SK-N-SH (cell line): ENCODE measurements at regions not wholly inside any gene's neighbourhood (a gene's known extent, or its start where the extent isn't known, plus 50 kb on each side); places are given as distances from the start of the nearest gene placed in this dataset.

Experiments used
- CTCF ChIA-PET: fragments of 300-600, 350-600 bp; formaldehyde crosslinking; extraction: SDS; loops from one replicate; lab custom pipeline; 2021; lab: Yijun Ruan, JAX
- POLR2A ChIA-PET: fragments of 350-600 bp; sonication (Branson Sonifier 250); formaldehyde crosslinking; extraction: SDS; loops from one replicate; lab custom pipeline; 2020; ENCODE audit warnings: antibody characterized with exemption, inconsistent platforms; lab: Yijun Ruan, JAX
- DNase-seq: peaks from one replicate; pipeline ENCODE4 v3.0.0; 2012
- H2AFZ ChIP-seq: fragments of 200-600 bp; sonication (generic); 2 replicates; pipeline ENCODE4 v1.8.1; 2016; ENCODE audit warnings: antibody characterized with exemption, mild to moderate bottlenecking, low read depth
- H3F3A ChIP-seq: fragments of 200-600 bp; sonication (generic); replicated peaks from 2 replicates; pipeline ENCODE3; 2016; ENCODE audit warnings: antibody characterized with exemption, mild to moderate bottlenecking; ENCODE audit not compliant: insufficient read depth
- H3K27ac ChIP-seq, 2 experiments: fragments of 200-500 bp in 1 of 2; fragments of 200-600 bp in 1 of 2; sonication (Bioruptor generic) in 1 of 2; sonication (generic), shearing (Covaris generic) in 1 of 2; 2 replicates each; pipeline versions ENCODE4 v1.5.1 to v1.6.1; 2014 to 2016; ENCODE audit warnings: low read depth in 2 of 2, inconsistent platforms in 1 of 2, low read length in 1 of 2, mild to moderate bottlenecking in 1 of 2, mixed read lengths in 1 of 2
- H3K27me3 ChIP-seq: fragments of 200-600 bp; sonication (generic), shearing (Covaris generic); 2 replicates; pipeline ENCODE4 v1.6.1; 2016; ENCODE audit warnings: mixed run types; ENCODE audit not compliant: insufficient read depth
- H3K36me3 ChIP-seq, 2 experiments: fragments of 200-500 bp in 1 of 2; fragments of 200-600 bp in 1 of 2; sonication (Bioruptor generic) in 1 of 2; sonication (generic) in 1 of 2; replicated peaks in 1 of 2; 2 replicates each; pipeline versions ENCODE3 to v1.5.1; 2014 to 2016; ENCODE audit warnings: low read length in 1 of 2, mild to moderate bottlenecking in 1 of 2; ENCODE audit not compliant: insufficient read depth in 2 of 2, control insufficient read depth in 1 of 2
- H3K4me1 ChIP-seq, 2 experiments: fragments of 200-500 bp in 1 of 2; fragments of 200-600 bp in 1 of 2; sonication (Bioruptor generic) in 1 of 2; sonication (generic), shearing (Covaris generic) in 1 of 2; 2 replicates each; pipeline versions ENCODE4 v1.5.1 to v1.6.1; 2014 to 2016; ENCODE audit warnings: low read depth in 1 of 2, low read length in 1 of 2, mixed run types in 1 of 2; ENCODE audit not compliant: insufficient read depth in 2 of 2, control insufficient read depth in 1 of 2
- H3K4me2 ChIP-seq: fragments of 200-600 bp; sonication (generic), shearing (Covaris generic); 2 replicates; pipeline ENCODE4 v1.6.1; 2017; ENCODE audit warnings: mixed run types
- H3K4me3 ChIP-seq, 2 experiments: fragments of 200-500 bp in 1 of 2; fragments of 200-600 bp in 1 of 2; sonication (Bioruptor generic) in 1 of 2; sonication (generic), shearing (Covaris generic) in 1 of 2; 2 replicates each; pipeline versions ENCODE4 v1.5.1 to v1.8.1; 2014 to 2016; ENCODE audit warnings: low read depth in 2 of 2, inconsistent platforms in 1 of 2, low read length in 1 of 2, mild to moderate bottlenecking in 1 of 2, mixed read lengths in 1 of 2, moderate library complexity in 1 of 2
- H3K79me2 ChIP-seq: fragments of 200-600 bp; sonication (generic); 2 replicates; pipeline ENCODE4 v1.8.1; 2017; ENCODE audit warnings: mild to moderate bottlenecking; ENCODE audit not compliant: insufficient read depth
- H3K9ac ChIP-seq: fragments of 200-600 bp; sonication (generic); 2 replicates; pipeline ENCODE4 v1.6.1; 2017; ENCODE audit warnings: mixed run types
- H3K9me2 ChIP-seq: fragments of 200-600 bp; sonication (generic); 2 replicates; pipeline ENCODE4 v1.6.1; 2017; ENCODE audit warnings: mixed run types
- H3K9me3 ChIP-seq: fragments of 200-600 bp; sonication (generic); 2 replicates; pipeline ENCODE4 v1.6.1; 2017; ENCODE audit warnings: mixed run types, mild to moderate bottlenecking, moderate library complexity
- H4K20me1 ChIP-seq: fragments of 200-600 bp; sonication (generic); 2 replicates; pipeline ENCODE4 v1.6.1; 2017; ENCODE audit warnings: mild to moderate bottlenecking, mixed run types; ENCODE audit not compliant: insufficient read depth
- ELF1 ChIP-seq: IDR thresholded peaks from 2 replicates; pipeline ENCODE4 v1.4.0; 2012
- EP300 ChIP-seq, 2 experiments: IDR thresholded peaks; 2 replicates each; pipeline versions ENCODE4 v1.4.0 to v1.6.1; 2012; ENCODE audit warnings: borderline replicate concordance in 1 of 2, low read depth in 1 of 2, low read length in 1 of 2
- EZH2phosphoT487 ChIP-seq: fragments of 200-600 bp; sonication (generic); IDR thresholded peaks from 2 replicates; pipeline ENCODE4 v1.6.1; 2017; ENCODE audit warnings: low read depth, mixed run types, mild to moderate bottlenecking, antibody characterized with exemption, moderate library complexity, borderline replicate concordance
- FOSL2 ChIP-seq: IDR thresholded peaks from 2 replicates; pipeline ENCODE4 v1.4.0; 2012; ENCODE audit warnings: low read depth, mild to moderate bottlenecking, moderate library complexity, borderline replicate concordance
- FOXJ3 ChIP-seq: sonication (generic); formaldehyde crosslinking; IDR thresholded peaks from 2 replicates; pipeline ENCODE4 v1.5.1; 2020; ENCODE audit warnings: mild to moderate bottlenecking, missing genetic modification reagents
- GABPA ChIP-seq: IDR thresholded peaks from 2 replicates; pipeline ENCODE4 v1.4.0; 2012; ENCODE audit warnings: low read depth, mild to moderate bottlenecking
- GATA2 ChIP-seq: sonication (generic); formaldehyde crosslinking; IDR thresholded peaks from 2 replicates; pipeline ENCODE4 v1.5.0; 2020; ENCODE audit warnings: mild to moderate bottlenecking, missing genetic modification reagents
- JUND ChIP-seq: IDR thresholded peaks from 2 replicates; pipeline ENCODE4 v1.4.0; 2012
- MEF2A ChIP-seq: IDR thresholded peaks from 2 replicates; pipeline ENCODE4 v1.4.0; 2012; ENCODE audit warnings: low read depth, borderline replicate concordance
- POLR2AphosphoS5 ChIP-seq: IDR thresholded peaks from 2 replicates; pipeline ENCODE4 v1.6.1; 2012; ENCODE audit warnings: low read depth, low read length
- RXRA ChIP-seq: IDR thresholded peaks from 2 replicates; pipeline ENCODE4 v1.4.0; 2012; ENCODE audit warnings: low read depth, mild to moderate bottlenecking, borderline replicate concordance
- SIN3A ChIP-seq: IDR thresholded peaks from 2 replicates; pipeline ENCODE4 v1.6.1; 2012; ENCODE audit warnings: low read depth, mild to moderate bottlenecking, low read length, moderate library complexity, borderline replicate concordance
- TCF12 ChIP-seq: IDR thresholded peaks from 2 replicates; pipeline ENCODE4 v1.4.0; 2012
- TEAD4 ChIP-seq: IDR thresholded peaks from 2 replicates; pipeline ENCODE4 v1.4.0; 2012; ENCODE audit warnings: mild to moderate bottlenecking, borderline replicate concordance; ENCODE audit not compliant: insufficient read depth
- WGBS: methylation state at CpG from one replicate; pipeline ENCODE4 v1.1.6; 2017; ENCODE audit warnings: low lambda C conversion rate; 5-methylcytosine and 5-hydroxymethylcytosine counted together
- TF ChIP-seq, protein P1 (sequence below): IDR thresholded peaks from 2 replicates; pipeline ENCODE4 v1.6.1; 2012; ENCODE audit warnings: mild to moderate bottlenecking, low read depth, low read length, moderate library complexity
- TF ChIP-seq, protein P2 (sequence below): fragments of 150-350 bp; IDR thresholded peaks from 2 replicates; pipeline ENCODE4 v1.6.1; 2016; ENCODE audit warnings: mild to moderate bottlenecking, low read depth, low read length
- TF ChIP-seq, protein P3 (sequence below): IDR thresholded peaks from 2 replicates; pipeline ENCODE4 v1.4.0; 2012; ENCODE audit warnings: low read depth

DNA sequence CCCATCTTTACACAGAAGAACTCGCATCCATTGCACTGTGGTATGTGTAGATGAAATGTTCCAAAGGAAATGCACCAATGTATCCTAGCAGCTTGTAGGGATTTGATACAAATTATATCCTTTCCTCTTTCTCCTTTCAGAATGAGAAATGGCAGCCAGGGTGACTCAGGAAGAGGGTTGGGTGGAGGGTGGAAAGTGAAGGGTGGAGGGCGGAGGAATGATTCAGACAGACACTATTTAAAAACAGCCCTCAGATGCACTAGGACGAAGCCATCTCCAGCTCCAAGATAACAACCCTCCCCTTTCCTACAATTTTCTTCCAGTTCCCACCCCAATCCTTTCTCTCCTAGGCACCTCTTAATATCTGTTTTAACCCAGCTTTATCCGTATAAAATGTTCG lies 96.2 kb upstream of the STK39 start (continued):
- no peak for TF ChIP-seq EZH2phosphoT487
- TF ChIP-seq, protein P1, sequence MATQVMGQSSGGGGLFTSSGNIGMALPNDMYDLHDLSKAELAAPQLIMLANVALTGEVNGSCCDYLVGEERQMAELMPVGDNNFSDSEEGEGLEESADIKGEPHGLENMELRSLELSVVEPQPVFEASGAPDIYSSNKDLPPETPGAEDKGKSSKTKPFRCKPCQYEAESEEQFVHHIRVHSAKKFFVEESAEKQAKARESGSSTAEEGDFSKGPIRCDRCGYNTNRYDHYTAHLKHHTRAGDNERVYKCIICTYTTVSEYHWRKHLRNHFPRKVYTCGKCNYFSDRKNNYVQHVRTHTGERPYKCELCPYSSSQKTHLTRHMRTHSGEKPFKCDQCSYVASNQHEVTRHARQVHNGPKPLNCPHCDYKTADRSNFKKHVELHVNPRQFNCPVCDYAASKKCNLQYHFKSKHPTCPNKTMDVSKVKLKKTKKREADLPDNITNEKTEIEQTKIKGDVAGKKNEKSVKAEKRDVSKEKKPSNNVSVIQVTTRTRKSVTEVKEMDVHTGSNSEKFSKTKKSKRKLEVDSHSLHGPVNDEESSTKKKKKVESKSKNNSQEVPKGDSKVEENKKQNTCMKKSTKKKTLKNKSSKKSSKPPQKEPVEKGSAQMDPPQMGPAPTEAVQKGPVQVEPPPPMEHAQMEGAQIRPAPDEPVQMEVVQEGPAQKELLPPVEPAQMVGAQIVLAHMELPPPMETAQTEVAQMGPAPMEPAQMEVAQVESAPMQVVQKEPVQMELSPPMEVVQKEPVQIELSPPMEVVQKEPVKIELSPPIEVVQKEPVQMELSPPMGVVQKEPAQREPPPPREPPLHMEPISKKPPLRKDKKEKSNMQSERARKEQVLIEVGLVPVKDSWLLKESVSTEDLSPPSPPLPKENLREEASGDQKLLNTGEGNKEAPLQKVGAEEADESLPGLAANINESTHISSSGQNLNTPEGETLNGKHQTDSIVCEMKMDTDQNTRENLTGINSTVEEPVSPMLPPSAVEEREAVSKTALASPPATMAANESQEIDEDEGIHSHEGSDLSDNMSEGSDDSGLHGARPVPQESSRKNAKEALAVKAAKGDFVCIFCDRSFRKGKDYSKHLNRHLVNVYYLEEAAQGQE, result no peak
- no peak for TF ChIP-seq MEF2A
- TF ChIP-seq TEAD4, result no peak

DNA sequence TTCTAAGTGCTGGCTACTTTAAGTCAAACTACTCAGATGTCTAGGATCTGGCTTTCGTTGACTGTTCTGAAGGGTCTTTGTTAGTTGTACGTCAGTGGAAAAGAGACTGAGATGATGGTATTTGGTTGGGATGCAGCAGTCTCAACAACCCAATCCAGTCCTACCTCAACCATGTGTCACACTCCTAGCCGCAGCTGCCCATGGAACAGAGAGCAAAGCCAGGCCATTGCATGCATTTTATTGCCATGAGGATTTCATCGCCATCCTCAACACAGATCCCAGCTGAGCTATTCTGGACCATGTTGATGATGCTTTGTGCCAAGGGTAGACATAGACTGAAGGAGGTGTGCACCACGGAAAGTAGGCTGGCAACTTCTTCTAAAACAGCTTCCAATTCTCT lies 97.3 kb upstream of the STK39 start:
- CTCF ChIA-PET, result interaction anchor here (1.1 to 4.4 kb wide), 4 partner anchors 343 to 575 kb away, joined by 3 to 50 read pairs (median 6); no protein-coding TSS in a partner anchor

More for the DNA sequence above, 97.3 kb upstream of the STK39 start:
- TF ChIP-seq TEAD4, result no peak
- TF ChIP-seq, protein P1, result no peak
- no peak for TF ChIP-seq GATA2
- no peak for TF ChIP-seq MEF2A
- no peak for TF ChIP-seq FOSL2
- TF ChIP-seq ELF1, result no peak
- no peak for TF ChIP-seq TCF12
- TF ChIP-seq POLR2AphosphoS5, result no peak
- no peak for TF ChIP-seq SIN3A
- TF ChIP-seq RXRA, result no peak
- no peak for TF ChIP-seq EZH2phosphoT487
- TF ChIP-seq GABPA, result no peak
- TF ChIP-seq FOXJ3 (CRISPR knock-in tag), result no peak
- no peak for TF ChIP-seq EP300 (IDR thresholded peaks at IDR 0.05; ENCODE audit: borderline replicate concordance in 1 of 2, low read depth in 1 of 2, low read length in 1 of 2)
- TF ChIP-seq JUND, result no peak
- TF ChIP-seq, protein P2, sequence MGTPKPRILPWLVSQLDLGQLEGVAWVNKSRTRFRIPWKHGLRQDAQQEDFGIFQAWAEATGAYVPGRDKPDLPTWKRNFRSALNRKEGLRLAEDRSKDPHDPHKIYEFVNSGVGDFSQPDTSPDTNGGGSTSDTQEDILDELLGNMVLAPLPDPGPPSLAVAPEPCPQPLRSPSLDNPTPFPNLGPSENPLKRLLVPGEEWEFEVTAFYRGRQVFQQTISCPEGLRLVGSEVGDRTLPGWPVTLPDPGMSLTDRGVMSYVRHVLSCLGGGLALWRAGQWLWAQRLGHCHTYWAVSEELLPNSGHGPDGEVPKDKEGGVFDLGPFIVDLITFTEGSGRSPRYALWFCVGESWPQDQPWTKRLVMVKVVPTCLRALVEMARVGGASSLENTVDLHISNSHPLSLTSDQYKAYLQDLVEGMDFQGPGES, result no peak
- TF ChIP-seq, protein P3, sequence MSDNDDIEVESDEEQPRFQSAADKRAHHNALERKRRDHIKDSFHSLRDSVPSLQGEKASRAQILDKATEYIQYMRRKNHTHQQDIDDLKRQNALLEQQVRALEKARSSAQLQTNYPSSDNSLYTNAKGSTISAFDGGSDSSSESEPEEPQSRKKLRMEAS, result no peak
- no peaks in the 10 kb centered on the region for H3K36me3 ChIP-seq
- no peaks in the 10 kb centered on the region for H3F3A ChIP-seq
- no peaks in the 10 kb centered on the region for H3K79me2 ChIP-seq
- H3K4me2 ChIP-seq, result no peak overlapping the region
- H2AFZ ChIP-seq, result no peak overlapping the region
- H3K9ac ChIP-seq, result no peak overlapping the region
- DNase-seq, result no peak
- H3K27me3 ChIP-seq, result no peaks in the 10 kb centered on the region
- no peak overlapping the region for H3K4me3 ChIP-seq
- no peaks in the 10 kb centered on the region for H4K20me1 ChIP-seq
- H3K9me2 ChIP-seq, result no peaks in the 10 kb centered on the region
- H3K4me1 ChIP-seq, result peaks cover 0 to 5% of the 10 kb centered on the region in 2 experiments; a peak in 1 of 4 replicates
- H3K9me3 ChIP-seq, result no peaks in the 10 kb centered on the region
- WGBS, result 79% methylated on average over 5 of the region's 5 CpGs
- POLR2A ChIA-PET, result no interaction called here
- H3K27ac ChIP-seq, result no peak overlapping the region
